Panc1 (cell line): ENCODE measurements at regions not wholly inside any gene's neighbourhood (a gene's known extent, or its start where the extent isn't known, plus 50 kb on each side); places are given as distances from the start of the nearest gene placed in this dataset.

Source experiments
- ATAC-seq: fragments of 200-7000 bp; cut with Tn5 transposase; 2 replicates; pipeline ENCODE4 v1.9.1; 2020; ENCODE audit warnings: mild to moderate bottlenecking, moderate library complexity
- BruUV-seq: library from RNA; stranded (reverse); fragments of 400-500 nt; replicated peaks from 2 replicates; lab custom pipeline; 2021; lab: Mats Ljungman, UMichigan
- CTCF ChIA-PET: fragments of 300-600 bp; sonication (Branson Sonifier 250); formaldehyde crosslinking; loops from one replicate; lab custom pipeline; 2022; ENCODE audit warnings: antibody characterized with exemption; lab: Charles Lee
- POLR2A ChIA-PET: fragments of 300-600 bp; sonication (Branson Sonifier 250); formaldehyde crosslinking; loops from one replicate; lab custom pipeline; 2022; ENCODE audit warnings: antibody characterized with exemption; lab: Charles Lee
- DNase-seq: peaks from one replicate; pipeline ENCODE4 v3.0.0-alpha.2; 2010; ENCODE audit warnings: low read depth, low spot score
- H3K27ac ChIP-seq: 2 replicates; pipeline ENCODE4 v1.5.1; 2011; ENCODE audit warnings: mild to moderate bottlenecking, low read length, inconsistent platforms
- H3K27me3 ChIP-seq: fragments of 200-500 bp; sonication (Bioruptor generic); 2 replicates; pipeline ENCODE4 v1.6.0; 2014; ENCODE audit warnings: low read length, inconsistent platforms; ENCODE audit not compliant: control insufficient read depth, insufficient read depth
- H3K36me3 ChIP-seq: fragments of 200-500 bp; sonication (Bioruptor generic); 2 replicates; pipeline ENCODE4 v1.5.1; 2014; ENCODE audit warnings: inconsistent platforms, mild to moderate bottlenecking, low read length, moderate library complexity; ENCODE audit not compliant: control insufficient read depth, insufficient read depth
- H3K4me1 ChIP-seq: 2 replicates; pipeline ENCODE4 v1.5.1; 2011; ENCODE audit warnings: inconsistent platforms, mild to moderate bottlenecking, low read length, moderate library complexity; ENCODE audit not compliant: control insufficient read depth, insufficient read depth
- H3K4me3 ChIP-seq, 2 experiments: 2 replicates each; pipeline ENCODE4 v1.5.1; 2011 to 2012; ENCODE audit warnings: low read depth in 2 of 2, low read length in 2 of 2, mild to moderate bottlenecking in 2 of 2, inconsistent platforms in 1 of 2, moderate library complexity in 1 of 2
- H3K9me3 ChIP-seq: fragments of 200-500 bp; sonication (Bioruptor generic); 2 replicates; pipeline ENCODE4 v1.5.1; 2014; ENCODE audit warnings: low read depth, mild to moderate bottlenecking, inconsistent platforms, low read length, moderate library complexity; ENCODE audit not compliant: control insufficient read depth, insufficient read depth
- CTCF ChIP-seq: fragments of 450-650 bp; IDR thresholded peaks from 2 replicates; pipeline ENCODE4 v1.5.1; 2017; ENCODE audit warnings: mild to moderate bottlenecking
- POLR2AphosphoS5 ChIP-seq: IDR thresholded peaks from 2 replicates; pipeline ENCODE4 v1.6.1; 2012; ENCODE audit warnings: mild to moderate bottlenecking, low read depth, low read length, moderate library complexity
- SIN3A ChIP-seq: IDR thresholded peaks from 2 replicates; pipeline ENCODE4 v1.6.1; 2012; ENCODE audit warnings: low read depth, mild to moderate bottlenecking, low read length, moderate library complexity, borderline replicate concordance; ENCODE audit not compliant: insufficient read depth
- TCF7L2 ChIP-seq: IDR thresholded peaks from 2 replicates; pipeline ENCODE4 v1.6.1; 2011; ENCODE audit warnings: mild to moderate bottlenecking, low read depth, low read length, inconsistent platforms
- in situ Hi-C: cut with HindIII; loops from 2 replicates; pipeline ENCODE4 v1.10.0; 2016; ENCODE audit warnings: low sequenced_read_pairs, low pct_unique_long_range_greater_than_20kb
- intact Hi-C: fragments of 100-400 bp; cut with micrococcal nuclease; formaldehyde crosslinking; loops from one replicate; pipeline ENCODE4 v1.10.0; 2022; ENCODE audit not compliant: unreplicated experiment
- TF ChIP-seq, protein P1 (sequence below), 2 experiments: IDR thresholded peaks; 2 replicates each; pipeline ENCODE4 v1.6.1; 2011 to 2012; ENCODE audit warnings: low read depth in 2 of 2, control low read depth in 1 of 2, low read length in 1 of 2, mild to moderate bottlenecking in 1 of 2, moderate library complexity in 1 of 2; ENCODE audit not compliant: insufficient read depth in 1 of 2

DNA sequence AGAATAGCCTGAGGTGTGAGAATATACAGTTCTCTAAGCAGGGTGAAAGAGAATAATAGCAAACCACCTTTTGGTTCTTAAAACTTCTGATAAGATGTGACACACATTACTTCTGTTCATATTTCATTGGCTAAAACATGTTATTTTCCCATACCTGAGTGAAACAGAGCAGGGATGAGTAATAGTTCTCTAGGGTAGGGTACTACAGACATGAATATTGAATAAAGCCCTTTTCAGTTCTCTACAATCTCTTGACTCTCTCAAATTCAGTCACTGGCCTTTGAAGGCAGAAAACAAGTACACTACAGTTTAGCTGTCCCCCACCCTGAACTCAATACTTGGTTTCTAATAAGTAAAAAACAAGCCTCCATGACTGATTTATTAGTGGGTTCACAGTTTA, 454.1 kb upstream of the MDGA2 start:
- no peak overlapping the region for H3K27ac ChIP-seq
- no peaks in the 10 kb centered on the region for H3K27me3 ChIP-seq
- intact Hi-C loops (no loop called here), in situ Hi-C loops (no loop called here)
- TF ChIP-seq SIN3A (no peak), POLR2AphosphoS5 (no peak)
- TF ChIP-seq, protein P1, sequence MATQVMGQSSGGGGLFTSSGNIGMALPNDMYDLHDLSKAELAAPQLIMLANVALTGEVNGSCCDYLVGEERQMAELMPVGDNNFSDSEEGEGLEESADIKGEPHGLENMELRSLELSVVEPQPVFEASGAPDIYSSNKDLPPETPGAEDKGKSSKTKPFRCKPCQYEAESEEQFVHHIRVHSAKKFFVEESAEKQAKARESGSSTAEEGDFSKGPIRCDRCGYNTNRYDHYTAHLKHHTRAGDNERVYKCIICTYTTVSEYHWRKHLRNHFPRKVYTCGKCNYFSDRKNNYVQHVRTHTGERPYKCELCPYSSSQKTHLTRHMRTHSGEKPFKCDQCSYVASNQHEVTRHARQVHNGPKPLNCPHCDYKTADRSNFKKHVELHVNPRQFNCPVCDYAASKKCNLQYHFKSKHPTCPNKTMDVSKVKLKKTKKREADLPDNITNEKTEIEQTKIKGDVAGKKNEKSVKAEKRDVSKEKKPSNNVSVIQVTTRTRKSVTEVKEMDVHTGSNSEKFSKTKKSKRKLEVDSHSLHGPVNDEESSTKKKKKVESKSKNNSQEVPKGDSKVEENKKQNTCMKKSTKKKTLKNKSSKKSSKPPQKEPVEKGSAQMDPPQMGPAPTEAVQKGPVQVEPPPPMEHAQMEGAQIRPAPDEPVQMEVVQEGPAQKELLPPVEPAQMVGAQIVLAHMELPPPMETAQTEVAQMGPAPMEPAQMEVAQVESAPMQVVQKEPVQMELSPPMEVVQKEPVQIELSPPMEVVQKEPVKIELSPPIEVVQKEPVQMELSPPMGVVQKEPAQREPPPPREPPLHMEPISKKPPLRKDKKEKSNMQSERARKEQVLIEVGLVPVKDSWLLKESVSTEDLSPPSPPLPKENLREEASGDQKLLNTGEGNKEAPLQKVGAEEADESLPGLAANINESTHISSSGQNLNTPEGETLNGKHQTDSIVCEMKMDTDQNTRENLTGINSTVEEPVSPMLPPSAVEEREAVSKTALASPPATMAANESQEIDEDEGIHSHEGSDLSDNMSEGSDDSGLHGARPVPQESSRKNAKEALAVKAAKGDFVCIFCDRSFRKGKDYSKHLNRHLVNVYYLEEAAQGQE (IDR thresholded peaks at IDR 0.05; ENCODE audit: insufficient read depth in 1 of 2, low read depth in 2 of 2, low read length in 1 of 2) = no peak
- H3K36me3 ChIP-seq = no peaks in the 10 kb centered on the region
- no peaks in the 10 kb centered on the region for H3K4me1 ChIP-seq
- H3K4me3 ChIP-seq = no peak overlapping the region
- no TSS peak for BruUV-seq
- no peaks in the 10 kb centered on the region for H3K9me3 ChIP-seq
- CTCF ChIA-PET = no interaction called here
- ATAC-seq = no peak
- POLR2A ChIA-PET = no interaction called here
- DNase-seq = no peak

GRCh38 chr14:48127674-48128073, 452.3 kb upstream of the MDGA2 start:
- ATAC-seq = no peak
- no peaks in the 10 kb centered on the region for H3K9me3 ChIP-seq
- no peak overlapping the region for H3K27ac ChIP-seq
- ChIA-PET CTCF (no interaction called here), POLR2A (no interaction called here)
- H3K36me3 ChIP-seq = no peaks in the 10 kb centered on the region
- TF ChIP-seq, protein P1 (IDR thresholded peaks at IDR 0.05; ENCODE audit: insufficient read depth in 1 of 2, low read depth in 2 of 2, low read length in 1 of 2) = no peak
- no peak for TF ChIP-seq SIN3A
- TF ChIP-seq POLR2AphosphoS5 = no peak
- H3K27me3 ChIP-seq = no peaks in the 10 kb centered on the region
- no peak overlapping the region for H3K4me3 ChIP-seq
- DNase-seq = no peak
- no peaks in the 10 kb centered on the region for H3K4me1 ChIP-seq
- intact Hi-C loops = no loop called here
- in situ Hi-C loops = no loop called here
- BruUV-seq = no TSS peak

DNA sequence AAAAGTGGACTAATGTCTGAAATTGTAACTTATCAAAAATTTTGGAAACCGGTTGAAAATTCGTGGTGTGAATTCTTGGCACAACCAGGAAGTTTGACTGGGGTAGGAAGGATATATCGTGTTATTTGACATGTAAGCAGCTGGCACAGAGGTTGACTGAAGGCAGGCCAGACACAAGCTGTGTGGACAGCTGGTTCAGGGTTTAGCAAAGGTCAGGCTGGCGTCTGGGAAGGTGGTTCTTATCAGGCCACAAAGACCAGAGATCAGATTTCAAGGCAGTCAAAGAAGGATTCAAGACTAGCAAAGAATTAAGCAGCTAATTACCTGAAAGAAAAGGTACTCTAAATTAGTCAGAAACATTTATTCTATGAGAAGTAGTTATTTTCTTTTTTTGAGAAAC, 450.2 kb upstream of the MDGA2 start:
- in situ Hi-C loops (no loop called here), intact Hi-C loops (no loop called here)
- no TSS peak for BruUV-seq
- Histone ChIP-seq H3K9me3 (no peaks in the 10 kb centered on the region), H3K27me3 (no peaks in the 10 kb centered on the region), H3K4me3 (no peak overlapping the region), H3K27ac (no peak overlapping the region), H3K4me1 (no peaks in the 10 kb centered on the region), H3K36me3 (no peaks in the 10 kb centered on the region)
- CTCF ChIA-PET = no interaction called here
- POLR2A ChIA-PET = no interaction called here
- no peak for ATAC-seq
- TF ChIP-seq SIN3A (no peak), TCF7L2 (no peak), POLR2AphosphoS5 (no peak), CTCF (no peak)
- TF ChIP-seq, protein P1 (IDR thresholded peaks at IDR 0.05; ENCODE audit: insufficient read depth in 1 of 2, low read depth in 2 of 2, low read length in 1 of 2) = no peak
- DNase-seq = no peak
